Erythroblast (primary cell): ENCODE measurements at regions not wholly inside any gene's neighbourhood (a gene's known extent, or its start where the extent isn't known, plus 50 kb on each side); places are given as distances from the start of the nearest gene placed in this dataset.

ENCODE experiments used
- GATA1 ChIP-seq: IDR thresholded peaks from 2 replicates; pipeline ENCODE4 v1.6.1; 2011; ENCODE audit warnings: low read depth, mild to moderate bottlenecking, control low read depth, low read length, moderate library complexity
- POLR2A ChIP-seq: IDR thresholded peaks from 2 replicates; pipeline ENCODE4 v1.6.1; 2011; ENCODE audit warnings: mild to moderate bottlenecking, low read length

- TF ChIP-seq POLR2A = no peak
- TF ChIP-seq GATA1 = no peak
Observed at GRCh38 chr7:34331102-34331501, 326.9 kb upstream of the NPSR1 start.
